Activated naive CD4-positive, alpha-beta T cell treated with anti-CD3 and anti-CD28 coated beads, Interleukin-2, amount 50 U/mL, for 24 hours (primary cell): ENCODE measurements at regions not wholly inside any gene's neighbourhood (a gene's known extent, or its start where the extent isn't known, plus 50 kb on each side); places are given as distances from the start of the nearest gene placed in this dataset.

Source experiments
- H3K27ac Mint-ChIP-seq: one replicate; pipeline ENCODE4 v1.8.0; 2021; ENCODE audit warnings: mild to moderate bottlenecking, mixed read lengths
- H3K27me3 Mint-ChIP-seq: one replicate; pipeline ENCODE4 v1.8.0; 2021; ENCODE audit warnings: mixed read lengths
- H3K36me3 Mint-ChIP-seq: one replicate; pipeline ENCODE4 v1.8.0; 2021; ENCODE audit warnings: mixed read lengths
- H3K4me1 Mint-ChIP-seq: one replicate; pipeline ENCODE4 v1.8.0; 2021; ENCODE audit warnings: mixed read lengths
- H3K4me3 Mint-ChIP-seq: one replicate; pipeline ENCODE4 v1.8.0; 2021; ENCODE audit warnings: mild to moderate bottlenecking, mixed read lengths
- H3K9me3 Mint-ChIP-seq: one replicate; pipeline ENCODE4 v1.8.0; 2021; ENCODE audit warnings: mixed read lengths

- H3K9me3 Mint-ChIP-seq, result no peaks in the 10 kb centered on the region
- H3K4me3 Mint-ChIP-seq, result no peak overlapping the region
- no peaks in the 10 kb centered on the region for H3K36me3 Mint-ChIP-seq
- H3K27me3 Mint-ChIP-seq, result peaks cover 2% of the 10 kb centered on the region
- H3K27ac Mint-ChIP-seq, result no peak overlapping the region
- H3K4me1 Mint-ChIP-seq, result no peaks in the 10 kb centered on the region
Measured at GRCh38 chr6:56758553-56758952, 115.9 kb upstream of the DST start.

GRCh38 chr6:56758120-56758519 is 115.4 kb upstream of the DST start:
- Mint-ChIP-seq H3K36me3 (no peaks in the 10 kb centered on the region), H3K27me3 (peaks cover 2% of the 10 kb centered on the region), H3K27ac (no peak overlapping the region), H3K4me3 (no peak overlapping the region), H3K4me1 (no peaks in the 10 kb centered on the region), H3K9me3 (no peaks in the 10 kb centered on the region)

DNA sequence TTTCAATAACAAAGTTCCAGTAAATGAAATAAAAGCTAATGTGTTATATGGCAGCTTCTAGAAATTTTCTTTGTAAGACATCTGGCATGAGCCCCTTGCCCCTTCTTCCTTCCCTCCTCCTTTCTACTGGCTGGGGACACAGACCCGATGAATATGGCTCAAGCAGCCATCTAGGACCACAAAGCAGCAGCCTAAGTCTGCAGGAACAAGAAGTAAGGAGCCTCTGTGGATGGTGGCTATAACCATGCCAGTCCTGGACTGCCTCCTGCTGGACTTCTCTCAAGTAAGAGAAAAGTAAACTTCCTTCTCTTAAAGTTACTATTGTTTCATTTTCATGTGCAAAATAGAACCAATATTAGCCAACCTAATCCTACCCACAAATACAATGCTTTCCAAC is 114.9 kb upstream of the DST start:
- H3K36me3 Mint-ChIP-seq, result no peaks in the 10 kb centered on the region

DNA sequence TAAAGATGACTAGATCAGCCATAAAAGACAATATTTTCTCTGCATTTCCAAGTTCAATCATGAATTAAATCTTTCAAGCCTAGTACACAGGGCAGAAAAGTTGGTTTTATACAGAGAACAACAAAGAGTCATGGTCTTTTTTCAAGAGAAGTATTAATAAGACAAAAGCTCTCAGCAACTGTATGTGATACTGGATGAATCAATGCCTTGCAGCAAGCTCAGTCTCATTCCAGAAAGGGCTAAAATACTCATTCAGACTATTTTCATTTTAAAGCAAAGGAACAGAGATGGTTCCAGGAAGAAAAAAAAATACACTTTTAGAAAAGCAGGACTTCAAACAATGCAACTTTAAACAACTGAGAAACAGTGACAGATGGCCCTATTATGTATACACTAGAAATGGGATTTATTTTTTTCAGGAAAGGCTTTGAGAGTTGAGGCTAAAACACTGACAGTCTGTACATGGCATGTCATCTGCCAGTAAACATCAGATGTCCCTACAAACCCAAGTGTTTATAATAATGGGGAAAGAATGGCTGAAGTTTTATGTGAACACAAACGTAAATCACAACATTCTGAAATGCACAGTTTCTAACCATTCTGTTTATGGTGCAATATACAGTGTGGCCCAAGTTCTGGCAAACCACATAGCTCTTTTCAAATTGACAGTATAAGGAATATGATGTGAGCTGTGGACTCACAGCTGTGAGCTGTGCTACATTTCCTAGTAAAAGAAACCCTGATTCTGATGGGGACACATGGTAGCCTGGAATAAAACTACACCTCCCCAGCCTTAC is 114.3 kb upstream of the DST start:
- Mint-ChIP-seq H3K27me3 (no peaks in the 10 kb centered on the region), H3K4me1 (no peaks in the 10 kb centered on the region), H3K4me3 (no peak overlapping the region)

More for the DNA sequence above, 114.9 kb upstream of the DST start:
- no peaks in the 10 kb centered on the region for H3K4me1 Mint-ChIP-seq
- H3K4me3 Mint-ChIP-seq, result no peak overlapping the region
- H3K27me3 Mint-ChIP-seq, result peaks cover 2% of the 10 kb centered on the region
- no peak overlapping the region for H3K27ac Mint-ChIP-seq
- no peaks in the 10 kb centered on the region for H3K9me3 Mint-ChIP-seq

DNA sequence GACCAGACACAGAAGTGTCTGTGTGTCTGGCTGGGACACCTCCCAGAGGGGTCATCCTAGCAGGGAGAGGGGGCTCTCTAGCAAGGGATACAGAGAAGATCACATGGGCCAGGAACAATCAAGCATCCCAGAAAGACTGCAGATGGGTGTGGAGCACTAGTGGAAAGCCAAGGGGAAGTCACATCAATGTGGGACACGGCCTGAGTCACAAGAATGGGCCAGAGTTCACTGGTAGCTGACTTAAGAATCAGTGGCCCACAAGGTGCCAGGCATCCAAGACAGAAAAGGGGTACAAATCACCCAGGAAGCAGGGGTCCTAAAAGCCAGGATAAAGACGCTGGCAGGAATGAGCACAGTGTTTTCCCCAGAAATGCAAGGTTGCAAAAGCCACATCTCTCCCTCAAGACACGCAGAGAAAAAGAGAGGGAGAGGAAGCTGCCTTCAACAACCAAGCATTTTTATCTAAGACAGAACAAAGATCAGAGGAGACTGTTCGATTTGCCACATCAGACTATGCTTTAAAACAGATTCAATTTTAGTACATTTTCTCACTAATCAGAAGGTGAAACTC is 113.6 kb upstream of the DST start:
- no peak overlapping the region for H3K4me3 Mint-ChIP-seq
- H3K9me3 Mint-ChIP-seq, result no peaks in the 10 kb centered on the region
- no peak overlapping the region for H3K27ac Mint-ChIP-seq
- no peaks in the 10 kb centered on the region for H3K27me3 Mint-ChIP-seq
- H3K4me1 Mint-ChIP-seq, result no peaks in the 10 kb centered on the region
- H3K36me3 Mint-ChIP-seq, result no peaks in the 10 kb centered on the region

More for the DNA sequence above, 114.3 kb upstream of the DST start:
- Mint-ChIP-seq H3K27ac (no peak overlapping the region), H3K9me3 (no peaks in the 10 kb centered on the region), H3K36me3 (no peaks in the 10 kb centered on the region)

DNA sequence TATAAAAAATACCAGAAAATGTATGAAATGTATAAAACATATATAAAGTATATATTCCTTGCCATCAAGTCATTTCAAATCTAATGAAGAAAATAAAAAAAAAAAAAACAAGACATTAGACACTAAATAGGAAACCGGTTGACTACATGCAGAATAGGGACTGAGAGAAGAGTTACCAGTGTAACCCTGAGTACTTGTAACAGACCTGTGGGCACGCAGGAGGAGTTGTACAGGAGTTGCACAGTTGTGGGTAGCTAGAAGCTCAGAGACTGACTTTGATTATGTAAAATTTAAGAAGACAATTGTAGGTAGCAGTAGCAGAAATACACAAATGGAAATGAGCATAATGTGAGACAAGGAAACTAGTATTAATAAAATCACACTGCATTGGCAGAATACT is 112.4 kb upstream of the DST start:
- Mint-ChIP-seq H3K4me1 (no peaks in the 10 kb centered on the region), H3K4me3 (no peak overlapping the region), H3K27ac (no peak overlapping the region), H3K36me3 (no peaks in the 10 kb centered on the region), H3K9me3 (no peaks in the 10 kb centered on the region), H3K27me3 (no peaks in the 10 kb centered on the region)

GRCh38 chr6:56753811-56754210 is 111.1 kb upstream of the DST start:
- Mint-ChIP-seq H3K36me3 (no peaks in the 10 kb centered on the region), H3K27me3 (no peaks in the 10 kb centered on the region), H3K4me1 (no peaks in the 10 kb centered on the region), H3K9me3 (no peaks in the 10 kb centered on the region), H3K27ac (no peak overlapping the region), H3K4me3 (no peak overlapping the region)

DNA sequence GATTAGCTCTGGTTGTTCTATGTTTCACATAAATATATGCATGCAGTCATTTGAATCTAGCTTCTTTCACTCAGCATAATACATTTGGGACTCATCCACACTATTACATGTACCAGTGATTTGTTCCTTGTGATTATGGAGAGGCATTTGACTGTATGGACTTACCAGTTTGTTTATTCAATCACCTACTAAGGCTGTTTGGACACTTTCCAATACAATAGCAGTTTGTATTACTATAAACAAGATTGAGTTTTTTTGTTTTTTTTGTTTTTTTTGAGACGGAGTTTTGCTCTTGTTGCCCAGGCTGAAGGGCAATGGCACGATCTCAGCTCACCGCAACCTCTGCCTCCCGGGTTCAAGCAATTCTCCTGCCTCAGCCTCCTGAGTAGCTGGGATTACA is 109.8 kb upstream of the DST start:
- H3K9me3 Mint-ChIP-seq, result no peaks in the 10 kb centered on the region
- H3K36me3 Mint-ChIP-seq, result no peaks in the 10 kb centered on the region

GRCh38 chr6:56752009-56752408 is 109.3 kb upstream of the DST start:
- no peaks in the 10 kb centered on the region for H3K27me3 Mint-ChIP-seq
- H3K36me3 Mint-ChIP-seq, result no peaks in the 10 kb centered on the region
- no peaks in the 10 kb centered on the region for H3K4me1 Mint-ChIP-seq
- no peaks in the 10 kb centered on the region for H3K9me3 Mint-ChIP-seq
- H3K27ac Mint-ChIP-seq, result no peak overlapping the region
- no peak overlapping the region for H3K4me3 Mint-ChIP-seq

More for the DNA sequence above, 109.8 kb upstream of the DST start:
- no peak overlapping the region for H3K4me3 Mint-ChIP-seq
- H3K4me1 Mint-ChIP-seq, result no peaks in the 10 kb centered on the region
- no peak overlapping the region for H3K27ac Mint-ChIP-seq
- H3K27me3 Mint-ChIP-seq, result no peaks in the 10 kb centered on the region

GRCh38 chr6:56751604-56752003 is 108.9 kb upstream of the DST start:
- Mint-ChIP-seq H3K27me3 (no peaks in the 10 kb centered on the region), H3K4me3 (no peak overlapping the region), H3K27ac (no peak overlapping the region), H3K4me1 (no peaks in the 10 kb centered on the region), H3K36me3 (no peaks in the 10 kb centered on the region), H3K9me3 (no peaks in the 10 kb centered on the region)

DNA sequence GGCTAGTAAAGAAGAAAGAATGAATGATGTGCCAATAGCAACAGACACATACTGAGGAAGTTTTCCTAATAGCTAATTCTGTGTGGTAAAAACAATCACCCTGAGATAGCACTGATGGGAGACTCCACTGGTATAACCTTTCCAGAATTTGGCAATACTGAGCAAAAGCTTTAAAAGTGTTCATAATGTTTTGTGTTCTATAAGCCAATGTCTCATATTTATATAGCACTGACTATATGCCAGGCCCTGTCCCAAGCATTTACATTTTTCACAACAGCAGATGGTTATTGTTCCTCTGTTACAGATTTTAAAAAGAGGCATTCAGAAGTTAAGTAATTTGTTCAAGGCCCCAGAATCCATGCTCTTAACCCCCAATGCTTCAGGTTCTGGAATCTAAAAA is 108.0 kb upstream of the DST start:
- H3K9me3 Mint-ChIP-seq, result no peaks in the 10 kb centered on the region
- no peaks in the 10 kb centered on the region for H3K36me3 Mint-ChIP-seq
- no peak overlapping the region for H3K27ac Mint-ChIP-seq
- H3K4me3 Mint-ChIP-seq, result no peak overlapping the region
- no peaks in the 10 kb centered on the region for H3K27me3 Mint-ChIP-seq
- H3K4me1 Mint-ChIP-seq, result no peaks in the 10 kb centered on the region

GRCh38 chr6:56749632-56750151 is 107.0 kb upstream of the DST start:
- Mint-ChIP-seq H3K36me3 (no peaks in the 10 kb centered on the region), H3K9me3 (no peaks in the 10 kb centered on the region), H3K27ac (no peak overlapping the region), H3K4me1 (no peaks in the 10 kb centered on the region), H3K27me3 (no peaks in the 10 kb centered on the region), H3K4me3 (no peak overlapping the region)

GRCh38 chr6:56746767-56747504 is 104.2 kb upstream of the DST start:
- no peak overlapping the region for H3K27ac Mint-ChIP-seq
- no peaks in the 10 kb centered on the region for H3K9me3 Mint-ChIP-seq
- no peaks in the 10 kb centered on the region for H3K4me1 Mint-ChIP-seq
- no peaks in the 10 kb centered on the region for H3K36me3 Mint-ChIP-seq
- H3K4me3 Mint-ChIP-seq, result no peak overlapping the region
- H3K27me3 Mint-ChIP-seq, result peaks cover 4% of the 10 kb centered on the region

GRCh38 chr6:56745971-56746370 is 103.3 kb upstream of the DST start:
- H3K9me3 Mint-ChIP-seq, result no peaks in the 10 kb centered on the region
- no peak overlapping the region for H3K27ac Mint-ChIP-seq
- no peaks in the 10 kb centered on the region for H3K4me1 Mint-ChIP-seq
- H3K4me3 Mint-ChIP-seq, result no peak overlapping the region
- peaks cover 4% of the 10 kb centered on the region for H3K27me3 Mint-ChIP-seq
- no peaks in the 10 kb centered on the region for H3K36me3 Mint-ChIP-seq

DNA sequence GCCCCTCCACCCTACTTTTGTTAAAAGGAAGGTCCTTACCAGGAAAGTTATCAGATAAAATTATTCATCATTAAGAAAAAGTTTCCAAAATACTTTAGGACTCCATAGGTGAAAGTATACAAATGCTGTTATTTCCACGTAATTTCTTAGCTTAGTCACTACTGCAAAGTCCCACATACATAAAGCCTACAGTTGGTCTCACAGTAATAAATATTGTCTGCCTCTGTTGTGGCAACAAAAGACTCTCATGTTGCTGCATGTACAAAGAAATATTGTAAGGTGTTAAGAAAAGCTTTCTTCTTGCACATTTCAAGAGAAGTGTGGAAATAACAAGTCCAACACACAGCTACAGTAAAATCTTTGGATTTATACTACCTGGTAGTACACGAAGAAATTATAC is 102.4 kb upstream of the DST start:
- H3K9me3 Mint-ChIP-seq, result no peaks in the 10 kb centered on the region
- peaks cover 4% of the 10 kb centered on the region for H3K27me3 Mint-ChIP-seq
- no peak overlapping the region for H3K27ac Mint-ChIP-seq

DNA sequence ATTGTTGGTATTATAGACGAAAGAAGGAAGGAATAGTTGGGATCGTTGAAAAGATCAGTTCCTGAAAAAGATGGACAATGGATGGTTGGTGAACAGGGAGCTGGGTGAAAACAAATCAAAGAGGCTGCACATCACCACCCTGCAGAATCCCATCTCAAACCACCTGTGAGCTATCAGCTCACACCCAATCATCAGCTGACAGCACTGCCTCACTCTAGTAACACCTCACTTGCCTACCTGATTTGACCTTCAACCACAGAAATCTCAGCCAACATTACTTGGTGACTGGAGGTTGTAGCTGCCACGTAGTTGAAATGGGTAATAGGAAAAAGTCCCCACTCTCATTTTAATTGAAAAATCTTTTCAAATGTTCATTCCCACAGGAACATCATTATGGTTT is 101.8 kb upstream of the DST start:
- H3K27ac Mint-ChIP-seq, result no peak overlapping the region
- no peaks in the 10 kb centered on the region for H3K36me3 Mint-ChIP-seq
- no peaks in the 10 kb centered on the region for H3K9me3 Mint-ChIP-seq
- H3K4me3 Mint-ChIP-seq, result no peak overlapping the region
- H3K27me3 Mint-ChIP-seq, result peaks cover 4% of the 10 kb centered on the region
- no peaks in the 10 kb centered on the region for H3K4me1 Mint-ChIP-seq

More for the DNA sequence above, 102.4 kb upstream of the DST start:
- Mint-ChIP-seq H3K36me3 (no peaks in the 10 kb centered on the region), H3K4me1 (no peaks in the 10 kb centered on the region), H3K4me3 (no peak overlapping the region)
